ENCODE measurements at regions not wholly inside any gene's neighbourhood (a gene's known extent, or its start where the extent isn't known, plus 50 kb on each side); places are given as distances from the start of the nearest gene placed in this dataset.
"Not testable (repeated sequence)": the region's sequence is repeated elsewhere in the genome, so short reads cannot be mapped to it uniquely, and the experiment has no call there.

GRCh38 chr10:120042705-120043104 lies 150.2 kb downstream of the SEC23IP start:
- DNase-seq (ENCODE audit: low read depth), result no peak
- H3K4me3 ChIP-seq (ENCODE audit: low read depth, low read length), result no peak overlapping the region

- not testable (repeated sequence) for H3K4me3 ChIP-seq (ENCODE audit: low read depth, low read length); DNase-seq (ENCODE audit: low read depth)
These were observed 154.8 kb downstream of the SEC23IP start for GRCh38 chr10:120047373-120047772.

GRCh38 chr10:120047926-120048325 lies 155.4 kb downstream of the SEC23IP start:
- DNase-seq (ENCODE audit: low read depth), result no peak
- no peak overlapping the region for H3K4me3 ChIP-seq (ENCODE audit: low read depth, low read length)

- H3K4me3 ChIP-seq (ENCODE audit: low read depth, low read length), result no peak overlapping the region
These were observed 155.9 kb downstream of the SEC23IP start for GRCh38 chr10:120048391-120048790.

GRCh38 chr10:120051671-120052070 lies 159.1 kb downstream of the SEC23IP start:
- no peak overlapping the region for H3K4me3 ChIP-seq (ENCODE audit: low read depth, low read length)
- DNase-seq (ENCODE audit: low read depth), result no peak

More at GRCh38 chr10:120048391-120048790, 155.9 kb downstream of the SEC23IP start:
- DNase-seq (ENCODE audit: low read depth), result no peak

- H3K4me3 ChIP-seq (ENCODE audit: low read depth, low read length), result no peak overlapping the region
These were observed 160.6 kb downstream of the SEC23IP start for GRCh38 chr10:120052964-120053702.

GRCh38 chr10:120059790-120060189 lies 167.3 kb downstream of the SEC23IP start:
- not testable (repeated sequence) for DNase-seq (ENCODE audit: low read depth); H3K4me3 ChIP-seq (ENCODE audit: low read depth, low read length)

More at GRCh38 chr10:120052964-120053702, 160.6 kb downstream of the SEC23IP start:
- no peak for DNase-seq (ENCODE audit: low read depth)

- no peak for DNase-seq (ENCODE audit: low read depth)
- no peak overlapping the region for H3K4me3 ChIP-seq (ENCODE audit: low read depth, low read length)
These were observed 174.9 kb downstream of the SEC23IP start for GRCh38 chr10:120067427-120067826.

GRCh38 chr10:120069700-120070099 lies 177.2 kb downstream of the SEC23IP start:
- DNase-seq (ENCODE audit: low read depth), result no peak

GRCh38 chr10:120075349-120075748 lies 182.8 kb downstream of the SEC23IP start:
- H3K4me3 ChIP-seq (ENCODE audit: low read depth, low read length), result no peak overlapping the region
- no peak for DNase-seq (ENCODE audit: low read depth)

More at GRCh38 chr10:120069700-120070099, 177.2 kb downstream of the SEC23IP start:
- no peak overlapping the region for H3K4me3 ChIP-seq (ENCODE audit: low read depth, low read length)

- DNase-seq (ENCODE audit: low read depth), result no peak
- no peak overlapping the region for H3K4me3 ChIP-seq (ENCODE audit: low read depth, low read length)
These were observed 184.6 kb downstream of the SEC23IP start for GRCh38 chr10:120076996-120077706.

- no peak for DNase-seq (ENCODE audit: low read depth)
- H3K4me3 ChIP-seq (ENCODE audit: low read depth, low read length), result no peak overlapping the region
These were observed 185.4 kb downstream of the SEC23IP start for GRCh38 chr10:120077707-120078492.

- no peak for DNase-seq (ENCODE audit: low read depth)
- H3K4me3 ChIP-seq (ENCODE audit: low read depth, low read length), result no peak overlapping the region
These were observed 192.7 kb downstream of the SEC23IP start for GRCh38 chr10:120085096-120085796.

GRCh38 chr10:120086066-120086465 lies 193.5 kb downstream of the SEC23IP start:
- no peak overlapping the region for H3K4me3 ChIP-seq (ENCODE audit: low read depth, low read length)
- no peak for DNase-seq (ENCODE audit: low read depth)

GRCh38 chr10:120087109-120087508 lies 194.6 kb downstream of the SEC23IP start:
- no peak for DNase-seq (ENCODE audit: low read depth)
- H3K4me3 ChIP-seq (ENCODE audit: low read depth, low read length), result no peak overlapping the region

GRCh38 chr10:120095875-120096274 lies 203.3 kb downstream of the SEC23IP start:
- DNase-seq (ENCODE audit: low read depth), result no peak
- H3K4me3 ChIP-seq (ENCODE audit: low read depth, low read length), result no peak overlapping the region

- no peak overlapping the region for H3K4me3 ChIP-seq (ENCODE audit: low read depth, low read length)
- DNase-seq (ENCODE audit: low read depth), result no peak
These were observed 205.2 kb downstream of the SEC23IP start for GRCh38 chr10:120097766-120098165.

- DNase-seq (ENCODE audit: low read depth), result no peak
- H3K4me3 ChIP-seq (ENCODE audit: low read depth, low read length), result no peak overlapping the region
These were observed 205.9 kb downstream of the SEC23IP start for GRCh38 chr10:120098232-120098930.
